HEK293T (cell line): ENCODE measurements at regions not wholly inside any gene's neighbourhood (a gene's known extent, or its start where the extent isn't known, plus 50 kb on each side); places are given as distances from the start of the nearest gene placed in this dataset.

ENCODE experiments used
- ARNT ChIP-seq: fragments of 450-650 bp; IDR thresholded peaks from 2 replicates; pipeline ENCODE4 v1.6.1; 2017; ENCODE audit warnings: mild to moderate bottlenecking
- BHLHE40 ChIP-seq: fragments of 450-650 bp; IDR thresholded peaks from 2 replicates; pipeline ENCODE4 v1.6.1; 2016; ENCODE audit warnings: mild to moderate bottlenecking, moderate library complexity, borderline replicate concordance
- CTBP1 ChIP-seq: fragments of 450-650 bp; IDR thresholded peaks from 2 replicates; pipeline ENCODE4 v1.6.1; 2016; ENCODE audit warnings: borderline replicate concordance
- ELF4 ChIP-seq: fragments of 450-650 bp; IDR thresholded peaks from 2 replicates; pipeline ENCODE4 v1.6.1; 2017; ENCODE audit warnings: antibody characterized with exemption
- FOXK2 ChIP-seq: fragments of 450-650 bp; IDR thresholded peaks from 2 replicates; pipeline ENCODE4 v1.6.1; 2016; ENCODE audit warnings: mild to moderate bottlenecking
- FOXM1 ChIP-seq: fragments of 450-650 bp; IDR thresholded peaks from 2 replicates; pipeline ENCODE4 v1.6.1; 2017; ENCODE audit warnings: mild to moderate bottlenecking, borderline replicate concordance
- HDGF ChIP-seq: fragments of 450-650 bp; IDR thresholded peaks from 2 replicates; pipeline ENCODE4 v1.6.1; 2017; ENCODE audit warnings: antibody characterized with exemption, borderline replicate concordance
- LEF1 ChIP-seq: fragments of 450-650 bp; IDR thresholded peaks from 2 replicates; pipeline ENCODE4 v1.6.1; 2017; ENCODE audit warnings: mild to moderate bottlenecking, borderline replicate concordance
- SP1 ChIP-seq: fragments of 450-650 bp; IDR thresholded peaks from 2 replicates; pipeline ENCODE4 v1.6.1; 2017
- TARDBP ChIP-seq: fragments of 450-650 bp; IDR thresholded peaks from 2 replicates; pipeline ENCODE4 v1.6.1; 2016
- ZNF384 ChIP-seq: fragments of 450-650 bp; IDR thresholded peaks from 2 replicates; pipeline ENCODE4 v1.6.1; 2016

DNA sequence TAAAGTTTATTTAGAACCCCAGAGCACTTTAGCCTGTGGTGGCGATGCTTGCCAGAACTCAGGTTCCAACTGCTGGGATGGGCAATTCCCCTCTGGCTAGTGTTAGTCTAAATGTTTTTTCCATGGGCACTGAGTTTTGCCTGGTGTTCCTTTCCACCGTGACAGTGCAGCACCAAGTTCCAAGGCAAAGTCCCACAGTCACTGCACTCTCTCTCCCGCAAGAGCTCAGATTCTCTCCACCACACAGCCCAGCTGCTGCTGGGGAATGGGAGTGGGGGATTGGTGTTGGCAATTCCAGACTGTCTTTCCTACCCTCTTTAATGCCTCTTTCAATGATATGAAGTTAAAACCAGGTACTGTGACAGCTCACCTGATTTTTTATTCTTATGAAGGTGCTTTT is 247.6 kb downstream of the ALDH8A1 start:
- TF ChIP-seq FOXK2 (no peak), BHLHE40 (no peak), HDGF (no peak), CTBP1 (no peak), ARNT (no peak), FOXM1 (no peak), LEF1 (no peak), ELF4 (no peak), ZNF384 (no peak), SP1 (no peak), TARDBP (no peak)
